GM20431 (cell line): ENCODE measurements at regions not wholly inside any gene's neighbourhood (a gene's known extent, or its start where the extent isn't known, plus 50 kb on each side); places are given as distances from the start of the nearest gene placed in this dataset.

ENCODE experiments used
- in situ Hi-C: fragments of 300-500 bp; cut with MseI, MboI; formaldehyde crosslinking; loops from one replicate; pipeline ENCODE4 v1.15.0; 2020; ENCODE audit warnings: low sequenced_read_pairs; ENCODE audit not compliant: unreplicated experiment

DNA sequence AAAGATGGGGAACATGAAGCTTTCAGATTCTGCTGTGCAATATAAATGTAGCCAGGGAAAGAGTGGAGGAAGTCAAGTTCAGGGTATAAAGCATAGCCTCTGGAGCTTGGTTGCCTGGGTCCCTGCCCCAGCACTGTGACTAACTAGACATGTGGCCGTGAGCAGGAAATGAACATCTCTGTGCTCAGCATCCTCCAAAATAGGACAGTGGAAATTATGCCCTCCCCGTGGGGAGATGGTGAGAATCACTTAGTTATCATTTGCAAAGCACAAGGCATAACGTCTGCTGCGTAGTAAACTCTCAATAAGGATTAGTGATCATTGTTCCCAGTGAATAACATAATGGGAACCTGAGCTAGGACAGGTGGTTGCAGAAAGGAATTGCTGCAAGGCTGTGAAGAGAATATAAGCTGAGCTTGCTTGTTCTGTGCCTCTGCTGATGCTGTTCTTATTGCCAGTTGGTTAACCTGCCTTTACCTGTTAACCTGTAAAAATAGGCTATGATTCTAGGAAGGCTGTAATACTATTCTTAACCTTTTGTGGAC is 441.0 kb downstream of the COG6 start:
- in situ Hi-C loops = no loop called here

DNA sequence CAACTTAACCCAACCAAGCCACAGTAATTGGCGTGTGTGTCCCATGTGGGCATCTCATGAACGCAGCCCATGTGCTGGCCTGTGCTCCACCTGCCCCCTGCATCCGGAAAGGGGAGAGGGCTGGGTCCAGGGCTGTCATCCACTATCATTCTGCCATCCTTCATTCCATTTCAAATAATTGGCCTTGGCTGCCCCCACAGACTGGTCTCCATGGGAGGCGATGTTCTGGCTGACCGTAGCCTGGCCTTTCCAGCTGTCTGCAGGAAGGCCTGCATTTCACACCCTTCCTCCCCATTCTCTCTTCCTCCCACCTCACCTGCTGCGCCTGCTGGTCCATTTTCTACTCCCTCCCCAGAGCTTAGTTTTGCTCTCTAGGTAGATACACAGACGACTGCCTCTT is 442.8 kb downstream of the COG6 start:
- in situ Hi-C loops = no loop called here

DNA sequence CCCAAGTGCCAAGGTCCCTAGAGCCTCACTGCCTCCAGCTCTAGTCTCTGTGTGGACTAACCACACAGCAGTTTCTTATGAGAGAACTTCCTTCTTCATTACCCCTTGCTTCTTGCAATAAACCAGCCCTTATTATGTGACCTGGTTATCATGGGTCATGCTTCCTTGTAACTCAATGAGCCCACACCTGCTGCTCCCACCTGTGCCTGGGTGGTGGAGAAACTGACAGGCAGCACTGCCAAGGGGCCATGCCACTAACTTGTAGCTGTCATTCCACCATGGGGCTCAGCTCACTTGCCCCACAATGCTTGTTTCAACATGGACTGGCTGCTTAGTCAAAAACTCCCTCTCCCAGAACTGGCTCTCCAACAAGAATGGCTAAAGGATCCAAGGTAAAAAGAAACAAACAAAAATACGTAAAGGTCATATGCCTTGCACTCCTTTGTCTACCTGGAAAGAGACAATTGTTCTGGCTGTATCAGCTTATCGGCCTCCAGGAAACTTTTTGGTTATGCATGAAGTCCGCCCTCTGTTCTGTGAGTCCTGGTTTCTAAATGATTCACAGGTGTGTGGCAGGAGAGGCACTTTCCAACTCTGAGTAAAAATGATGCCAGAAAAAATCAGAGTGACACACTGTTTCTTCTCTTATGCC is 446.4 kb downstream of the COG6 start:
- in situ Hi-C loops = no loop called here

DNA sequence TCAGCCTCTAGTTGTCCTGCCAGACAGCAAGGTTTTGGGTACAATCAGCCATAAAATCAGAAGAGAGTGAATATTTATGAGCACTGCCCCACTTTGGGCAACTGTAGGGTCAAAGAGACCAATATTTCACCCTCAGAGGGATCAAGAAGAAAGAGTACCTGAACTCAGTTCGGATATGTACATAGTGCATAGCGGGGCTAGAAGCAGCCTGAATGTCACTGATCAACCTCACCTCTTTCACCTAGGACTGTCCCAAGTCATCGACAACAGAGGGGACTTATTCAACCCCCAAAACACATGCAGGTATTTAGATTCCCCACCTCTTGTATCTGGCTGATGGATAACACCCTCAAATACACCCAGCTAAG is 446.9 kb downstream of the COG6 start:
- in situ Hi-C loops = no loop called here

DNA sequence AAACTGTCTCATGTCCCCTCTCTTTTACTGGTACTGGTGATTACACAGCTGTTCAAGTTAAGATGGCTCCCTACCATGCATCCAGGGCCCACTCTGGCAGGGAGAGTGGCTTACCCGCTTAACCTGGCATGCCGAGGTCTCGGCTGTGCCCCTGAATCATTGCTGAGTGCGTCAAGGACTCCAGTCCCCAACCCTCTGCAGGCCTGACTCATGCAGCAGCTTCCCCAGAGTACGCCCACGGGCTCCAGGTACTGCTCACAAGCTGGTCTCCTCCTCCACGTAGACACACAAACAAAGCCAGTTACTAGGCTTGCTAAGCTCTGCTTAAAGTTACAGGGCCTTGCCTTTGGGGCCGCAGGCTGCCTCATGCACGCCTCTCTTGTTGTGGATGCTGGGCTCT is 447.4 kb downstream of the COG6 start:
- in situ Hi-C loops = no loop called here

DNA sequence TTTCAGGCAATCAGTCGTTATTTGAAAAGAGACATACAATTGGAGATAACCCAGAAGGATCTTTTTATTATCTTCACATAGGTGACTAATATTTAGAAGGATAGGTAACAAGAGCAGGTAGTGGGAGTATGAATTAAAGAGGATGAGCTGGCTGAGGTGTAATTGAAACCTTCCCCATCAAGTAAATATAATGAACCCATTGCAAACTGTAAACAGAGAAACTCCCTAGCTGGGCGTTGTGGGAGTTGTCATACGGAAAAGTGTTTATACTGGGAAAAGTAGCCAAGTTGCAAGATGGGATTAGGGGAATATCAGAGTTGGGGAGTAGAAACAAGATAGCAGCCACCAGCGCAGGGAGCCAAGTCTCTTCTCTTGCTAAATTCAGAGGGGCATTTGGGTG is 448.4 kb downstream of the COG6 start:
- in situ Hi-C loops = no loop called here

DNA sequence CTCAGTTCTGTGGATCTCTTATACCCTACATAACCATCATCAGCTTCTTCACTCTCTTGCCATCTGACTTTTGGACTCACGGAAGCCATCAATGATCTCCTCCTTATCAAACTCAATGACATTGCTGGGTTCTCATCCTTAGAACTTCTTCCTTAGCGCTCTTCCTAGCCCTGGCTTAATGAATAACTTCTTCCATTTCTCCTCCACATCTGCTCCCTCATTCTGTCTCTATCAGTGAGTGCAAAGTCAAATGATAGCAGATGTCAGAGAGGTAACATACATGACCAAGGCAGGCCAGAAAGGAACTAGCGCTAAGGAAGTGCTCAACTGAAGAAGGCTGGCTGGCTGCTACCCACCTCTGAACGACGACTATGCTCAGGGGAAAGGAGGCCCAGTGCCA is 449.8 kb downstream of the COG6 start:
- in situ Hi-C loops = no loop called here

DNA sequence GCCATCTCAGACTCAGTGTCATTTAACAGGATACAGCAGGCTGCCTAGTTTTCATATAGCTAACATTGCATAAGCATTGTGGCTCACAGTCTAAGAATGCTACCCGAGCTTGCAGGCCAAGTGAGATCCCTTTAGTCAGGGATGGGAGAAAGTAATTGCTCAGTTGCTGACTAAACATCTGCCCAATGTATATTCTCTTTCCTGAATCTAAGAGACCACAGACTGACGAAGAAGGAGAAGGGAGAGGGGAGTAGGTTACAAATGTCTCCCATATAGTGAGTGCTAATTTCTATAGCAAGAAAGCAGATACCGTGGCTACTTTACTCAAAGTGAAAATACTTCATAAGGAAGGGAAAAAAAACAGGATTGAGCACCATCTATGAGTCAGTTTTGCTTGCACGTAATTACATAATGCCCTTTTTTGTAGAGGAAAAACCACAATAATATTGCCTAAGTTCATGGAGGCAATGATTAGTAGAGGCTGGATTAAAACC is 453.9 kb downstream of the COG6 start:
- in situ Hi-C loops = no loop called here

DNA sequence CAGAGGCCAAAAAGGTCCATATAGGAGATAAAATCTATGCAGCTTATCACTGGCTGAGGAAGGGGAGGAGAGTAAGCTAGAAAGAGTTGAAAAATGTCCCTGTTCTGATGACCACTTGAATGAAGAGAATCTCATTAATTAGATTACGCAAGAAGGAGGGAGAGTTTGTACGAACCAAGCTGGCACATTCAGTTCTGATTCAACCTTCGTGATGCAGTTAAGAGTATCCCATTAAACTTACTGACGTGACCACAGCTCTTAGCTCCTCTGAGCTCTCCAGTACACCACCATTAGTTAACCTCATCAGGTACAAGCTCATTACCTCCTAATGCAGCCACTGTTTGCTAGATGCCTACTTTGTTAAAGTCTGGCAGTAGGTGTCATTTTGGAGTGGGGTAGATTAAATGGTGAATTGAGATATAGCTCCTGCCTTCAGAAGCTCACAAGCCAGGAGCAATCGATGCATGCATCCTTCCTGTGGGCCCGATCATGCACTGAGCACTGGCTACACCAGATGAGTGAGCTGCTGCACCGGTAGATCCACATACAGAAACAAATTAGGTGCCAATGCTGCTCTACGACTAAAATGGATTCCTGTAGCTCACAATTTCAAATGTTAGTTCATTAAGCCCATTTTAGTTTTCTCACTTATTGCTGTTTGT is 458.3 kb downstream of the COG6 start:
- in situ Hi-C loops = no loop called here

DNA sequence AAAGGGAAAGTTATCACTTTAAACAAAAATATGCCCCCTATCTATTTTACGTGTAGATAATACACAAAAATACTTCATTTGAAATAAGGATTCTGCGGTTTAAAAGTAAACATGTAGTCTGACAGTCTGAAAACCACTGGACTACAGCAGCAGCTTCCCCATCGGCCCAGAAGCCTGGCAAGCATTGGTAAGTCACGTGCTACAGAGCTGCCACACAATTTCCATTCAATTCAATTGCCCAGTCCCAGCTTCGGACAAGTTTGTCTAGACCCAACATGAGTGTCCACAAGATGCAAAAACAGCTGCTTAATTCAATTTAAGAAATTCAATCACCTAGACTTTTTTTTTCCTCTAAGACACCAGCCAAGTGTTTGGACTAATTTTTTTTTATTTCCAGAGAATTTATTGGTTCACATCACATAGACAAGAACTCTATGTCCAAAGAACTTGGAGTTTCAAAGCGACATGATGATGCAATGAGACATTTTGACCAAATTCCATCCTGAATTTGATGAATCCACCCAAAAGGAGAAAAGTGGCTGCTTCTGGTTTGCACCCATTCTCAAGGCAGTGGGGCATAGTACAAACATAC is 458.9 kb downstream of the COG6 start:
- in situ Hi-C loops = no loop called here

DNA sequence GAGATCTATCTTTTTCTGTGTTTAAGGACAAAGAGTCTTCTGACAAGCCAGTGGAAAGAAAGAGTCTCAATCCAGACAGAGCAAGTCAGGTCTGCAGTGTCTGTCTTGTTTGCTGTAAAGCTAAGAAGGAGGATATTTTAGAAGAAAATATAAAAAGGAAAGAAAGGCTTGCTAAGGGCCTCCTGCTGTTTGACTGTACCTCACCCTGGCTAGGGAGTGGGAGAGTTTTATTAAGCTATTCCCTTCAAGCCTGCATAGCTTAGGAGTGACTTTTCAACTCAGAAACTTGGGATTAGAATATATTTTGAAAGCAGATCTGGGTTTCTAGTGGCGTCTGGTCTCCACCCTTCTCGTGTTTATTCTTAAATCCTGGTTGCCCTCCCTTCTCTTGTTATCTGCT is 460.0 kb downstream of the COG6 start:
- in situ Hi-C loops = no loop called here

DNA sequence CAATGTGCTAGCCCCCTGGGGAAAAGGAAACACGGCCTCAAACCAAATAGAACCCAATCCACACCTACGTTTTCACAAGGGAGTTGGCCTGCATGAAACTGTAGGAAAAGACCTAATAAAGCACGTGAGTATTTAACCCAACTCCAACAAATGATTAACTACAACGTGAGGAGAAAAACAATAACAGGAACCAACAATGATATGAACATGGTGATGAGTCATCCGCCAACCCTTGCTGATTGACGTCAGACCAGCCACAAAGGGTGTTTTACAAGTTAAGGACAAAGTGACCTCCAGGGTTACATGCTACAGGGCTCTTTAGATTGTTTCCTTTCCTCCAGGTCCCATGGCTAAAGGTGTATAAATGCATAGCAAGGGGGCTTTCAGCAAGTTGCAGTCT is 460.5 kb downstream of the COG6 start:
- in situ Hi-C loops = no loop called here

DNA sequence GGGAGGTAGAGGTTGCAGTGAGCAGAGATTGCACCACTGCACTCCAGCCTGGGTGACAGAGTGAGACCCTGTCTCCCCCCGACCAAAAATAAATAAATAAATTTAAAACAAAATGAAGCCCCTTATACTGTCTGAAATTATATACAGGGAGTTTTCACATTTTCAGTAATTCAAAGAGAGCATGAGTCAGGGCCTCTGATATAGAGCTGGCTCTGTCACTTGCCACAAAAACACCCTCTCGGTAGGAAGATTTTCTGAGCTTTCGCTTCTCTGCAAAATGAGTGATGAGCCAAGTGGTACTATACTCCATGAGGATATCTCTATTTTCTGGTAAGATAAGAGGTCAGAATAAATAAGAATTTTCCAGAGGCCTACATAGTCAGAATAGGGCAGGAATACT is 462.9 kb downstream of the COG6 start:
- in situ Hi-C loops = no loop called here

DNA sequence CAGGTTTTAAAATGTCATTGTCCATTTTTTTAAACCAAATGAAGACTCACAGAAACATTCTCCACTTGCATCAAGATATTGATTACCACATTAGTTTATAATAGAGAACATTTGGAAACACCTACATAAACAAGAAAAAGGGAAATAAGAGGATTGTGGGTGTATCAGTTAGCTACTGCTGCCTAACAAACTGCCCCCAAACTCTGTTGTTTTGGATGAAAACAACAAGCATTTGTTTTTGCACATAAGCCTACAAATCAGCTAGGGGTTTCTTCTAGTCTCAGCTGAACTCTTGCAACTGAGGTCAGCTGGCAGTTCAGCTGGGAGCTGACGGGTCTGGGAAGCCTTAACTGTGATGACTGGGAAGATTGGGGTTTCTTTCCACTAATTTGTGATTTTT is 464.4 kb downstream of the COG6 start:
- in situ Hi-C loops = no loop called here

DNA sequence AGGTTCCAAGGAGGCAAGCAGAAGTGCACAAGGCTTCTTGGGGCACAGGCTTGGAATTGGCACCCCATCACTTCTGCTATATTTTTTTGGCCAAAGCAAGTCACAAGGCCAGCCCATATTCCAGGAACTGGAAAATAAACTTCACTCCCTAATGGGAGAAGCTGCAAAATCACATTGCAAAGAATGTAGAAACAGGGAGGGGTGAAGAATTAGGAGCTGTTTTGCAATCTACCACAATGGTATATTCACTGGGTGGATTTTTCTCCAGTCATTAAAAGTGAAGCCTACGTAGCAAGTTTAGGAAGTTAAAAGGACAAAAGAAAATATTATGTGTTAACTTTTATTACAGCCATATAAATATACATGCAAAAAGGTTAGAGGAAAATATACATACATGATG is 464.8 kb downstream of the COG6 start:
- in situ Hi-C loops = no loop called here

DNA sequence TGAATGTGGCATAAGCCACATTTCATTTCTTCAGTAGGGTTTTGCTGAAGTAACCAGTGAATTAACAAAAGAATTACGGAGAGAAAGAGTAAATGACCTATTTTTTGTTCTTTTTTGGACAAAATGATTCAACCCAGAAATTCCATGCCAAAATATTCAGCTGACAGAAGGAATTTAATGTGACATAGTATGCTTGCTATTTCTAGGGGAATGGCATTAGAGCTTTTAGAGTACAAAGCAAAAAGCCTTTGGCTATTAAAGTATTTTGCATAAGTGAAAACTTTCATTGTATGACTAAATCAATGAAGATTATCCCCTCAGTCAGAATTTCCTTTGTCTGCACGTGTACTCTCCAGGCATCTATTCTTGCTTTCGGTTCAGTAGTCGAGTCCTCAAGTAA is 465.3 kb downstream of the COG6 start:
- in situ Hi-C loops = no loop called here

DNA sequence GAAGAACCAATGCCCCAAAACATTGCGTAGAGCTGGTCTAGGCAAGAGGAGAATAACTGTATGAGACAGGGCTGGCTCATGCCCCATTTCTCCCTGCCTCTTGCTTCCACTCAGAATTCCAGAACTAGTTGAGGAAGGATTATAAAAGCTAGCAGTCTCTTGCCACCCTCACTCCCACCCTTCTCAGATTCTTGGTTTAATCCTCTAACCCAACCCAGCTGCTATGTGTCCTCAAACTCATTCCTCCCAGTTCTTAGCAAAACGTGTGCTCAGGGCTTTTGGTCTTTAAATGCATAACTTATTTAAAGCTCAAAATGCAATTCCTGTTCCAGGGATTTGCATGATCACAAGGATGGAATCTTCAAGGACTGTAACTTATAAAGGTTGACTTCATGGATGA is 466.3 kb downstream of the COG6 start:
- in situ Hi-C loops = no loop called here

DNA sequence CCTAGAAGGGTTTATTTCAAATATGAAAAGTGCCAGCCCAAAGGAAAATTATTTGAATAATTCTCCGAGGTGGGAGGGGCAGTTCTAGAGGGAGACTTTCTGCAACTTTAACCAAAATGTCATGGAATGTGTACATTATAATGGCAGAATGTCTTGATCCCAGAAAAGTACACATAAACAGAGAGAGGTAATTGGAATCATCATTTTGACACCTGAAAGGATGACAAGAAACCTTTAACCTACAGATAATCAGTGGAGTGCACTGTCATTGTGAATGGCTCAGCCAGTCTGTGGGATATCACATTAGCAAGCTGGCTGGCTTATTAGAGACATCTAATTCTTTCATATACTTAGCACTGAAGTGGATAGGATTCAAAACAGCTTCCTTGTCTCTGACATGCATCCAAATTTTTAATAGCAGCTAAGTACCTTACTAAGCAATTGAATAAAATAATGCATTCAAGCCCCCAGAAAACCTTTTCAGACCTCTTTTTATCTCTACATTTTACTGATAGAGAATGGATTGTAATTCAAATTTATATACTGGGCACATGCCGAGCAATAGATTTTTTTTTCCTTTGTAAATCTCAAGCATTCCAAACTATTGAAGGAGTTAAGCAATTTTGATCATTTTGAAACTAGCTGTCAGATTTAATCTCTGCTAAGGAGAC is 468.6 kb downstream of the COG6 start:
- in situ Hi-C loops = no loop called here

DNA sequence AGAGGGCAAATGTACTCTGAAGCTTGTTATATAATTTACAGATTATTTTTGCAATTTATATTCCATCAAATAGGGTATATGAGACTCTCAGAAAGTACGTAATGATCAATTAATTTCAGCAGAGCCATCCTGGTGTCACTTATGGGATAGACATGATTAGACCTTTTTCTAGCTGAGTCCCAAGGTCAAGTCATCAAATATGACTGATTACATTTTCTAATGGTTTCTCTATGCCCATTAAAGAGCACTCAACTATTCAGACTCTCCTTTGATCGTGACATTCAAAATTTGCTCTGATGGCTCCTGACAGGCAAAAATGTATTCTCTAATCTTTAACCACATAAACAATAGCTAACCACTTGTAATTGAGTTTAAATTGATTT is 469.2 kb downstream of the COG6 start:
- in situ Hi-C loops = no loop called here

DNA sequence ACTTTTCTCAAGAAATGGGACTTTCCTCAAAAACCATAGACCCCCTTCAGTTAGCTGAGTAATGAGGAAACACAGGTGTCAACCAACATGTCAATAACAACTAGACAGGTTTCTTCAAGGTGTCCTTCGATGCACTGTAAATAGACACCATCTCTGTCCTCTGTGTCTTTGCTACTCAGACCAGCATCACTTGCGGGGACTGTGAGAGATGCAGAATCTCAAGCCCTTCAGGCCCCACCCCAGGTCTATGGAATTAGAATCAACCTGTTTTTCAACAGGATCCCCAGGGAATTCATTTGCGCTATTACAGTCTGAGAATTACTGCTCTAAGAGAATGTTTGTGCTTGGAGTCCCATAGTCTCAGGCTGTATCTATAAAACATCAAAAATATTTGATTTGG is 469.9 kb downstream of the COG6 start:
- in situ Hi-C loops = no loop called here
